GM23338 (cell line): ENCODE measurements at regions not wholly inside any gene's neighbourhood (a gene's known extent, or its start where the extent isn't known, plus 50 kb on each side); places are given as distances from the start of the nearest gene placed in this dataset.

Experiments used
- ATAC-seq: fragments of 200-7000 bp; cut with Tn5 transposase; 3 replicates; pipeline ENCODE4 v1.9.1; 2020
- DNase-seq: peaks from one replicate; pipeline ENCODE4 v3.0.0-alpha.2; 2015; ENCODE audit warnings: low spot score
- H2AFZ ChIP-seq: fragments of 200-600 bp; sonication (generic); 2 replicates; pipeline ENCODE4 v1.8.0; 2016; ENCODE audit warnings: antibody characterized with exemption, mild to moderate bottlenecking, moderate library complexity
- H3F3A ChIP-seq: fragments of 200-600 bp; sonication (generic); replicated peaks from 2 replicates; pipeline ENCODE4 v1.8.0; 2017; ENCODE audit warnings: antibody characterized with exemption, mixed run types, low read depth
- H3K27ac ChIP-seq: fragments of 200-600 bp; sonication (generic); 2 replicates; pipeline ENCODE4 v1.6.1; 2016; ENCODE audit warnings: low read depth
- H3K27me3 ChIP-seq: fragments of 200-600 bp; sonication (generic); 2 replicates; pipeline ENCODE4 v1.8.0; 2016; ENCODE audit warnings: mild to moderate bottlenecking, mixed run types, moderate library complexity; ENCODE audit not compliant: insufficient read depth
- H3K36me3 ChIP-seq: fragments of 200-600 bp; sonication (generic); 2 replicates; pipeline ENCODE4 v1.8.0; 2016; ENCODE audit warnings: mild to moderate bottlenecking; ENCODE audit not compliant: insufficient read depth
- H3K4me1 ChIP-seq: fragments of 200-600 bp; sonication (generic); 2 replicates; pipeline ENCODE4 v1.8.0; 2016; ENCODE audit warnings: mild to moderate bottlenecking, moderate library complexity; ENCODE audit not compliant: insufficient read depth
- H3K4me2 ChIP-seq: fragments of 200-600 bp; sonication (generic); 2 replicates; pipeline ENCODE4 v1.7.1; 2017; ENCODE audit warnings: mixed run types
- H3K4me3 ChIP-seq: fragments of 200-600 bp; sonication (generic); 2 replicates; pipeline ENCODE4 v1.6.1; 2016; ENCODE audit warnings: mixed run types
- H3K79me2 ChIP-seq: fragments of 200-600 bp; sonication (generic); replicated peaks from 2 replicates; pipeline ENCODE4 v1.8.0; 2017; ENCODE audit warnings: mild to moderate bottlenecking; ENCODE audit not compliant: insufficient read depth
- H3K9me2 ChIP-seq: fragments of 200-600 bp; sonication (generic); 2 replicates; pipeline ENCODE4 v1.8.0; 2017; ENCODE audit not compliant: insufficient read depth
- H4K20me1 ChIP-seq: fragments of 200-600 bp; sonication (generic); replicated peaks from 2 replicates; pipeline ENCODE4 v1.8.0; 2017; ENCODE audit warnings: mild to moderate bottlenecking; ENCODE audit not compliant: insufficient read depth
- H3K27ac Mint-ChIP-seq: 2 replicates; pipeline ENCODE4 v1.8.0; 2020; ENCODE audit warnings: inconsistent platforms, mild to moderate bottlenecking, moderate library complexity, mixed read lengths
- H3K27me3 Mint-ChIP-seq: 3 replicates; pipeline ENCODE4 v1.8.0; 2022; ENCODE audit warnings: low read depth, mild to moderate bottlenecking, moderate library complexity, mixed read lengths, inconsistent platforms; ENCODE audit not compliant: insufficient read depth, poor library complexity
- H3K36me3 Mint-ChIP-seq: 3 replicates; pipeline ENCODE4 v1.8.0; 2021; ENCODE audit warnings: low read depth, mild to moderate bottlenecking, inconsistent platforms, moderate library complexity, mixed read lengths
- H3K4me1 Mint-ChIP-seq: 3 replicates; pipeline ENCODE4 v1.8.0; 2020; ENCODE audit warnings: mild to moderate bottlenecking, inconsistent platforms, mixed read lengths
- H3K4me3 Mint-ChIP-seq: 3 replicates; pipeline ENCODE4 v1.8.0; 2021; ENCODE audit warnings: moderate library complexity, mild to moderate bottlenecking, inconsistent platforms, mixed read lengths
- H3K9me3 Mint-ChIP-seq: 3 replicates; pipeline ENCODE4 v1.8.0; 2020; ENCODE audit warnings: moderate library complexity, mild to moderate bottlenecking, inconsistent platforms, mixed read lengths
- CREB1 ChIP-seq: fragments of 250-450 bp; sonication (Bioruptor Pico); IDR thresholded peaks from 2 replicates; pipeline ENCODE4 v1.5.0; 2020; ENCODE audit warnings: low read depth, mild to moderate bottlenecking, moderate library complexity
- ETS1 ChIP-seq: IDR thresholded peaks from 2 replicates; pipeline ENCODE4 v1.6.1; 2016; ENCODE audit warnings: antibody characterized with exemption
- EZH2 ChIP-seq: fragments of 200-600 bp; sonication (generic); IDR thresholded peaks from one replicate; pipeline ENCODE4 v1.8.0; 2017; ENCODE audit warnings: antibody characterized with exemption, mild to moderate bottlenecking, low read depth; ENCODE audit not compliant: unreplicated experiment
- EZH2phosphoT487 ChIP-seq: fragments of 200-600 bp; sonication (generic); IDR thresholded peaks from one replicate; pipeline ENCODE4 v1.8.1; 2018; ENCODE audit warnings: antibody characterized with exemption; ENCODE audit not compliant: unreplicated experiment
- JUNB ChIP-seq: IDR thresholded peaks from one replicate; pipeline ENCODE4 v1.6.1; 2016; ENCODE audit warnings: antibody characterized with exemption; ENCODE audit not compliant: unreplicated experiment
- NANOG ChIP-seq: IDR thresholded peaks from 2 replicates; pipeline ENCODE4 v1.6.1; 2016; ENCODE audit warnings: antibody characterized with exemption, borderline replicate concordance
- POLR2AphosphoS5 ChIP-seq: IDR thresholded peaks from 2 replicates; pipeline ENCODE4 v1.6.1; 2016; ENCODE audit warnings: antibody characterized with exemption, low read depth
- STAT1 ChIP-seq: IDR thresholded peaks from one replicate; pipeline ENCODE4 v1.6.1; 2016; ENCODE audit warnings: antibody characterized with exemption; ENCODE audit not compliant: unreplicated experiment
- ZNF114 ChIP-seq: fragments of 250-450 bp; sonication (Bioruptor Pico); IDR thresholded peaks from 2 replicates; pipeline ENCODE4 v1.5.0; 2020; ENCODE audit warnings: mild to moderate bottlenecking, moderate library complexity
- ZNF331 ChIP-seq: fragments of 250-450 bp; sonication (Bioruptor Pico); IDR thresholded peaks from 2 replicates; pipeline ENCODE4 v1.5.0; 2020; ENCODE audit warnings: low read depth, mild to moderate bottlenecking, moderate library complexity
- ZNF462 ChIP-seq: fragments of 250-450 bp; sonication (Bioruptor Pico); IDR thresholded peaks from 2 replicates; pipeline ENCODE4 v1.5.0; 2020; ENCODE audit warnings: mild to moderate bottlenecking, moderate library complexity
- TF ChIP-seq, protein P1 (sequence below), 2 experiments: fragments of 200-600 bp in 1 of 2; sonication (generic) in 1 of 2; conservative IDR thresholded peaks; 2 replicates each; pipeline versions ENCODE4 v1.5.1 to v1.6.1; 2016 to 2017; ENCODE audit warnings: antibody characterized with exemption in 2 of 2, low read depth in 2 of 2, mild to moderate bottlenecking in 2 of 2, moderate library complexity in 1 of 2
- TF ChIP-seq, protein P2 (sequence below): IDR thresholded peaks from one replicate; pipeline ENCODE4 v1.6.1; 2018; ENCODE audit warnings: antibody characterized with exemption; ENCODE audit not compliant: unreplicated experiment

- no peak overlapping the region for H3K27ac Mint-ChIP-seq
- H3K4me1 Mint-ChIP-seq: no peaks in the 10 kb centered on the region; the same call in 2 of the 3 replicates
- peaks cover 15% of the 10 kb centered on the region for H3K9me3 Mint-ChIP-seq
- H3K27me3 Mint-ChIP-seq: peaks cover 8% of the 10 kb centered on the region
- no peak overlapping the region for H3K4me3 ChIP-seq
- no peaks in the 10 kb centered on the region for H3K4me1 ChIP-seq
- TF ChIP-seq POLR2AphosphoS5 (no peak), ZNF462 (no peak), EZH2phosphoT487 (no peak), NANOG (no peak), ZNF331 (CRISPR knock-in tag) (no peak), ETS1 (no peak), ZNF114 (CRISPR knock-in tag) (no peak), STAT1 (no peak), JUNB (no peak), CREB1 (CRISPR knock-in tag) (no peak), EZH2 (no peak)
- TF ChIP-seq, protein P1, sequence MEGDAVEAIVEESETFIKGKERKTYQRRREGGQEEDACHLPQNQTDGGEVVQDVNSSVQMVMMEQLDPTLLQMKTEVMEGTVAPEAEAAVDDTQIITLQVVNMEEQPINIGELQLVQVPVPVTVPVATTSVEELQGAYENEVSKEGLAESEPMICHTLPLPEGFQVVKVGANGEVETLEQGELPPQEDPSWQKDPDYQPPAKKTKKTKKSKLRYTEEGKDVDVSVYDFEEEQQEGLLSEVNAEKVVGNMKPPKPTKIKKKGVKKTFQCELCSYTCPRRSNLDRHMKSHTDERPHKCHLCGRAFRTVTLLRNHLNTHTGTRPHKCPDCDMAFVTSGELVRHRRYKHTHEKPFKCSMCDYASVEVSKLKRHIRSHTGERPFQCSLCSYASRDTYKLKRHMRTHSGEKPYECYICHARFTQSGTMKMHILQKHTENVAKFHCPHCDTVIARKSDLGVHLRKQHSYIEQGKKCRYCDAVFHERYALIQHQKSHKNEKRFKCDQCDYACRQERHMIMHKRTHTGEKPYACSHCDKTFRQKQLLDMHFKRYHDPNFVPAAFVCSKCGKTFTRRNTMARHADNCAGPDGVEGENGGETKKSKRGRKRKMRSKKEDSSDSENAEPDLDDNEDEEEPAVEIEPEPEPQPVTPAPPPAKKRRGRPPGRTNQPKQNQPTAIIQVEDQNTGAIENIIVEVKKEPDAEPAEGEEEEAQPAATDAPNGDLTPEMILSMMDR (conservative IDR thresholded peaks at IDR 0.05; ENCODE audit: low read depth in 2 of 2): no peak
- TF ChIP-seq, protein P2, sequence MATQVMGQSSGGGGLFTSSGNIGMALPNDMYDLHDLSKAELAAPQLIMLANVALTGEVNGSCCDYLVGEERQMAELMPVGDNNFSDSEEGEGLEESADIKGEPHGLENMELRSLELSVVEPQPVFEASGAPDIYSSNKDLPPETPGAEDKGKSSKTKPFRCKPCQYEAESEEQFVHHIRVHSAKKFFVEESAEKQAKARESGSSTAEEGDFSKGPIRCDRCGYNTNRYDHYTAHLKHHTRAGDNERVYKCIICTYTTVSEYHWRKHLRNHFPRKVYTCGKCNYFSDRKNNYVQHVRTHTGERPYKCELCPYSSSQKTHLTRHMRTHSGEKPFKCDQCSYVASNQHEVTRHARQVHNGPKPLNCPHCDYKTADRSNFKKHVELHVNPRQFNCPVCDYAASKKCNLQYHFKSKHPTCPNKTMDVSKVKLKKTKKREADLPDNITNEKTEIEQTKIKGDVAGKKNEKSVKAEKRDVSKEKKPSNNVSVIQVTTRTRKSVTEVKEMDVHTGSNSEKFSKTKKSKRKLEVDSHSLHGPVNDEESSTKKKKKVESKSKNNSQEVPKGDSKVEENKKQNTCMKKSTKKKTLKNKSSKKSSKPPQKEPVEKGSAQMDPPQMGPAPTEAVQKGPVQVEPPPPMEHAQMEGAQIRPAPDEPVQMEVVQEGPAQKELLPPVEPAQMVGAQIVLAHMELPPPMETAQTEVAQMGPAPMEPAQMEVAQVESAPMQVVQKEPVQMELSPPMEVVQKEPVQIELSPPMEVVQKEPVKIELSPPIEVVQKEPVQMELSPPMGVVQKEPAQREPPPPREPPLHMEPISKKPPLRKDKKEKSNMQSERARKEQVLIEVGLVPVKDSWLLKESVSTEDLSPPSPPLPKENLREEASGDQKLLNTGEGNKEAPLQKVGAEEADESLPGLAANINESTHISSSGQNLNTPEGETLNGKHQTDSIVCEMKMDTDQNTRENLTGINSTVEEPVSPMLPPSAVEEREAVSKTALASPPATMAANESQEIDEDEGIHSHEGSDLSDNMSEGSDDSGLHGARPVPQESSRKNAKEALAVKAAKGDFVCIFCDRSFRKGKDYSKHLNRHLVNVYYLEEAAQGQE: no peak
- H3K27me3 ChIP-seq: no peaks in the 10 kb centered on the region
- no peak overlapping the region for H3K4me2 ChIP-seq
- H3K27ac ChIP-seq: no peak overlapping the region
- no peaks in the 10 kb centered on the region for H3K79me2 ChIP-seq
- H3K36me3 Mint-ChIP-seq: peaks cover 11% of the 10 kb centered on the region; the same call in 2 of the 3 replicates
- no peaks in the 10 kb centered on the region for H3K36me3 ChIP-seq
- peaks cover 27% of the 10 kb centered on the region; the same call in 1 of the 2 replicates for H3K9me2 ChIP-seq
- DNase-seq (no peak), ATAC-seq (no peak)
- H3K4me3 Mint-ChIP-seq: no peak overlapping the region
- no peaks in the 10 kb centered on the region for H3F3A ChIP-seq
- H2AFZ ChIP-seq: no peak overlapping the region
- no peaks in the 10 kb centered on the region for H4K20me1 ChIP-seq
Measured at GRCh38 chr2:8044046-8044594, 637.7 kb upstream of the ID2 start.
